Suppressor macrophage treated with lipopolysaccharide for 1 hour (primary cell): ENCODE measurements at regions not wholly inside any gene's neighbourhood (a gene's known extent, or its start where the extent isn't known, plus 50 kb on each side); places are given as distances from the start of the nearest gene placed in this dataset.

Experiments used
- DNase-seq, 3 donors: peaks; one replicate each; pipeline ENCODE4 v3.0.0-alpha.2; 2020 to 2022

DNA sequence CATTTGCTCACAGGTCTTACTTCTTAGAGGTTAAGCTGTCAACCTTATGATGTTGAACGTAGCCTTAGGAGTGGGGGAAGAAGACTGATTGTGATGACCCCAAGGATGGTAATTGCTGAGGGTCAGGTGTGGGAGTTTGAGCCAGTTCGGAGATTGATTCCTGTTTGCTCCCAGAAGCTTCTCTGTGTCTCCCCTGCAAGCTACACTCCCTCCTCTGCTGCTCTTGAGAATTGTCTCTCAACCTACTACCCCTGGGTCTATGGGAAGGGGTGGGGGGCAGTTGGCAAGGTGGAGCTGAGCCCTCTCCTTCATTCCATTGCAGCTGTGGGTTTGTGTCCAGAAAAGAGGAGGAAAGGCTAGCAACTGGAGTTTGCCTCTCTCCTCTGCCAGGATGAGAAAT lies 113.8 kb downstream of the PLEKHG1 start:
- no peak for DNase-seq

DNA sequence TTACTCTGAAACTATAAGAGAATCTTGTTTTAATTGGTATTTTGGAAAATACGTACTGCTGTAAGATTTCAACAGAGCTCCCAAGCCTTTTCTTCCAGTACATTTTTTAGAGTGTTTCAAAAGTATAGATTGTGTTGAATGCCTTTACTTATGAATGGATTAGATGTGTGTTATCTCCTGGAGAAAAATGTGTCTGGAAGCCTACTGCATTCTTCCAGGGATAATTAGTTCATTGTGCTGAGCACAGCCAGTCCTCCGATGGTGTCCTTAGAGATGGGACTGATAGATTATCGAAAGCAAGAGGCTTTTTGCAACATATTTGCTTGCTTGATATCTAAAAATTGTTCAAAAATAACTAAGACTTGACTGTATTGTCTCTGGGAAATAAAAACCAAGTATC lies 114.2 kb downstream of the PLEKHG1 start:
- DNase-seq, result no peak

DNA sequence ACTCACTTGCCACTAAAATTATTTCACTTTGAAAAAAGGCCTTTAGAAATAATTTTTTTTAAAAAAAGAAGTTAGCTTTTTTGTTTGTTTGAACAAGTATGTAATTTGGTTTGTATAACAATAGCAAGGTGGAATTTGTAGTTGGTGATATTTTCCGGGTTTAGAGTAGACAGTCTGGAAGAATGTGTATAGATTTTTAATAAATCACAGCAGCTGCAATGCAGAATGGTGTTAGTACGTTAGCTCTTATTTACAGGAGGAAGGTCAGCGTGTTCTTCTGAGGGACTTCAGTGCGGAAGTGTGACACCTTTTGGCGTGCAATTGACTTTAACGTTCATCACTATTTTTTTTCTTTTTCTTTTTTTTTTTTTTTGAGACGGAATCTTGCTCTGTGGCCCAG lies 115.4 kb downstream of the PLEKHG1 start:
- no peak for DNase-seq

DNA sequence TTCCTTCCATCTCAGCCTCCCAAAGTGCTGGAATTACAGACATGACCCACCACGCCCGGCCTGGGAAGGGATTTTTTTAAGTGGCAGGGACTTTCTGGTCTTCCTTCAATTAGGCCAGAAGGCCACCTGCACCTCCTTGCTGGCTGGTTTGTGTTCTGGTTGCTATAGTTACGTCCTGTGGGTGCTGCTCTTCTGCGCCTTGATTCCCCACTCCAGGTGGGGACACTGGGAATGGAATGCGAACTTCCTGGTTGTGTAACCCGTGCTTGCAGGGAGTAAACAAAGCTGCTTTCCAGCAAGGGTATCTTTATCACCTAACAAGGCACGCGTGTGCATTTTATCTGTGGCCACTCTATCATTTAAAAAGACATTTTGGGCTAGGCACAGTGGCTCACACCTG lies 117.7 kb downstream of the PLEKHG1 start:
- DNase-seq, result no peak

DNA sequence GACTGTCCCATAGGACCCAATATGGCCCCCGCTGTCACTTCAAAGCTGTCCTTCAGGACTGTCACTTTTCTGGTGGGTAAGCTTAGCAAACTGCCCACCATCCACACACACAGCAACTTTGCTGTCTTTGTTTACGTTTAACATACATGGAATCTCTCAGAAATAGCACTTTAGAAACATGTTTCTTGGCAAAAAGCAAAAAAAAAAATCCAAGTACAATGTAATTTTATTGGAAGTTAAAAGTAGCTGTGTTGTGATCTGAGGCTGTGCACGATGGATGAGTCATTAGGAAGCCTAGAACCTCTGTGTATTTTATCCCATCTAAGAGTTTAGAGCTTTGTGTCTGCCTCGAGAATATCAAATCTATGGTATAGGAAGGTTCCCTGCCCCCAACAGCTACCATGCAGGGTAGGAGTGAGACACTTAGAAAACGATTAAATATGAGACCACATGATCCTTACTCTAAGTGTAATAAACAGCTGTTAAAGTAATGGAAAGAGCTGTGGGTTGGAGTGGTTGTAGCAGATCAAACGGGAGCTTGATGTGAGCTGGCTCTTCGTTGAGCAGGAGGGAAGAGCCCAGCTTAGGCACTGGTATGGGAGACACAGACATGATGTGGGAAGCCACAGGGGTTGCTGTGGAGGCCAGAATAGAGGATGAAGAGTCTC lies 119.5 kb downstream of the PLEKHG1 start:
- DNase-seq, result no peak

DNA sequence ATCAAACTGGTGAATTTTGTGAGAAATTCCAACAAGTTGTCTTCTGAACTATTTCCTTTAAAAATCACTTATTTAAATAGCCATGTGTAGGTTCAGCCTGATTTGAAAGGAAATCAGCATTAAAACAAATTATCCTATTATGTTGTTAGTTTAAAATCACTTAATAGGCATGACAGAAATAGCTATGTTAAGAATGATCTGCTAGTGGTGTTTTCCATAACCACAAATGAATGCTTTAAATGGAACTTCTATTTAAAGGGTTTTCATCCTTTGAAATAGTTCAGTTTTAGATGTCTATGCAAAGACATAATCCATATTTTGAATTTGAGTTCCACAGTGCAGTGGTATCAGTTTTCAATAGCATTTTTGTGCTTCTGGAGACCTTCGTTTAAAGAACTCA lies 120.1 kb downstream of the PLEKHG1 start:
- DNase-seq, result no peak

DNA sequence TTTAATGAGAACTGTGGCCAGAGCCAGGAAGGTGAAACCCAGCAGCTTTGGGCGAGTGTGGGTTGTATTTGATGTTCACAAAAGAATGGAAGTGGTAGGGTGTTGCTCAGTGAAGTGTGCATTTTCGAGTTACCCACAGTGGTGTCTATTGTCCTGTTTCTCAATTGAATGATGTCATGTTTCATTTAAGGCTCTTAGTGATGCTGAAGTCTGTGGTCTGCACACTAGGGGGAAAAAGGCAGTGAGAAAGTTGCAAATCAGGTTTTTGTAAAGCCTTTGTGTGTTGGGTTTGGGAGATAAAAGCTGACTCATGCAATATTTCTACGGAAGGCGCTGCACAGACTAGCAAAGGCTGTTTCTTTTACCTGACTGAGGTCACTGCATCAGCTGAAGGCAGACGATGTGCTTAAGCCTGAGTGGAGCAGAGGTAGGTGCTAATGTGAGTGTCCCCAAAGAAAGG lies 121.1 kb downstream of the PLEKHG1 start:
- no peak for DNase-seq

DNA sequence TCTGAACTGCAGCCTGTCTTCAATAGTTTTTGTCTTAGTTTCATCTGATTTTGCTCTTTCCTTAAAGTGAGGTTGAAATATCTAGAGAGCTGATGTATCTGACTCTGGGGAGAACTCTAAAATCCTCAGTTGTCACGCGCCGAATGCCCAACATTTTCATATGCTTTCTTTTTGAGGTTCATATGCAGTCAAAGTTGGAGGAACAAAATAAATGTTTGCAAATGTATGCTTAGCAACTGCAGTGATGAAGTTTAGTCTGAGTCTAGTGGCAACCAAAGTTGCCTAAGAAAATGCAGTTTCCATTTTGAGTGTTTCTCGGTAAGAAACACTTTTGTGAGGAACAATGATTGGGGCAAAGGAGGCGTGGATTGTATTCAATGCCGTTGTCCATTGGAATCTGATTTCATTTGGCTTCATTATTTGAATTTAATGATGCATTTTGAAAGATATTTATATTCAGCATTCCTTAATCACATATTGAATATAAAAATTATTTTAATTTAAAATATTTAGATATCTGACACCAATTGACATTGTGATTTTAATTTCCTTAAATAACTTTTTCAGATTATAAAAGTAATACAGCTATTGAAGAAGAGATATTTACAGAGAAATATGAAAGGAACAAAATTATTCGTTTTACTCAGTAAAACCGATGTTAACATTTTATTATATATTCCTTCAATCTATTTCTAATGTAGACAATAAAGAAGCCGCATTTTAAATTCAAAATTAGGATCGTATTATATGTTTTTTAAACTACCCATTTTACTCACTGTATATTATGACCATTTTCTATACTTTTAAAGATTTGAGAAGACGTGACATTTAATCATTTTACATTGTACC lies 122.0 kb downstream of the PLEKHG1 start:
- DNase-seq, result no peak

DNA sequence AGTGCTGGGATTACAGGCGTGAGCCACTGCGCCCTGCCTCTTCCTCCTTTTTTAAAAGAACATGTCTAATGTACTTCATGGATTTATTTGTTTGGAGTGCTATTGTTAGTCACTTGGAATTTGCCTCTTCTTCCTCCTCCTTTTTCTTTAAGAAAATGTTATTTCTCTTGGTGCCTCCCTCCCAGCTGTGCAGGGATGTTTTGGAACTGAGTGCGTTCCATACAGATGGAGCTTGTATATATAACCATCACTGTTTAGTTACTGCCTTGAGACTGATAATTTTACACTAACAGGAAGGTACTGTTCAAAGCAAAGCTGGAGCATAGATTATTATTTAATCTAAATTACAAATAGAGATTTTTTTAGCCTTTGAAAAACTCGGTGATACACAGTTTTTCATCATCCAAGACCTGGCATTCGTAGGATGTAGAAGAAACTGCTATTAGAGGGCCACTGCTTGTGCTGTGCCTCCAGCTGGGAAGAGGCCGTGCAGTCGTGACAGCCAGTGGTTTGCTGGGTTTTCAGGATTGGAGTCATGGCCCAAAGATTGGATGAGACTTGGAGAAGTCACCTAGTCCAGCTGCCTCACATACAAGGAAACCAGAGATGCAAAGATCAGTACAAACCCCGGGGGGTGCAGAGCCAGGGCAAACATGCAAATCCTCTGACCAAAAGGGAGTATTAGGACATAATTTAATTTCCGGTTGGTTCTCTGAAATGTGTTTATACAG lies 123.1 kb downstream of the PLEKHG1 start:
- no peak for DNase-seq

DNA sequence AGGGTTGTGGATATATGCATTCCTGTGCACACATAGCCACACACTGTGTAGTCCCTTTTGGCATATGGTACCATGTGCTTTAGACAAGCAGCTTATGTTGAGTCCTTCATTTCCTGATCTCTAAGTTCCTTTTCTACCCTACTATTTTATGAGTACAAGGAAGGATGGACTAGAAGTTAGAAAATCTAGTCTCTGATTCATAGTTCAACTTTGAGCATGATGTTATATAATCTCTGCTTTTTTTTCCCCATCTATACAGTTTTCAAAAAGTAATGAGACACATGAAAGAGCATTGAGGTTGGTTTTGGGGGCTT lies 123.6 kb downstream of the PLEKHG1 start:
- no peak for DNase-seq

DNA sequence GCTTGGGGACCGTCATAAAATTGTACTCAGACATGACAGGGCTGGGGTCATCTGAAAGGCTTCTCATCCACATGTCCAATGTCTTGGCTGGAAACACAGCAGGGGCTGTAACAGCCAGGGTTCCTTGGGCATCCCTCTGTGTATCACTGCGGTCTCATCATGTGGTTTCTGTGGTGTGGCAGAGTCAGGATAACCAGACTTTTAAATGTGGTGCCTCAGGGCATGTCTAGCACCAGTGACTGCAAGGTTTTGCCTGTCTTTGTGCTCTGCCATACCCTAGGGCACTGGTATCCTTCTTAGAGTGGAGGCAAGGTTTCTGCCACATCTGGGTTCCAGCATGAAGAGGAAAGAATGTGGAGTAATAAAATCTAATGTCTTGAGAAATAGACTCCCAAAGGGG lies 124.2 kb downstream of the PLEKHG1 start:
- no peak for DNase-seq

DNA sequence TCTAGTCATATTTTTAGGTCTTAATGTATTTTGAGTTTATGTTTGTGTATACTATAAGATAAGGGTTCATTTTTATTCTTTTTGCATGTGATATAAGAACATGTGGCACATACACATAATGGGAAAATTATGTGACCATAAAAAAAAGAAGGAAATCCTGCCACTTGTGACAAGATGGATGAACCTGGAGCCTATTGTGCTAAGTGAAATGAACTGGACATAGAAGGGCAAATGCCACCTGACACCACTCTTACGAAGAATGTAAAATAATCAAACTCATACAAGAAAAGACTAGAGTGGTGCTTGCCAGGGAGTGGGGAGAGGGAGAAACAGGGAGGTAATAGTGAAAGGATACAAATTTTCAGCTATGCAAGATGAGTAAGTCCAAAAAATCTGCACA lies 126.1 kb downstream of the PLEKHG1 start:
- no peak for DNase-seq

DNA sequence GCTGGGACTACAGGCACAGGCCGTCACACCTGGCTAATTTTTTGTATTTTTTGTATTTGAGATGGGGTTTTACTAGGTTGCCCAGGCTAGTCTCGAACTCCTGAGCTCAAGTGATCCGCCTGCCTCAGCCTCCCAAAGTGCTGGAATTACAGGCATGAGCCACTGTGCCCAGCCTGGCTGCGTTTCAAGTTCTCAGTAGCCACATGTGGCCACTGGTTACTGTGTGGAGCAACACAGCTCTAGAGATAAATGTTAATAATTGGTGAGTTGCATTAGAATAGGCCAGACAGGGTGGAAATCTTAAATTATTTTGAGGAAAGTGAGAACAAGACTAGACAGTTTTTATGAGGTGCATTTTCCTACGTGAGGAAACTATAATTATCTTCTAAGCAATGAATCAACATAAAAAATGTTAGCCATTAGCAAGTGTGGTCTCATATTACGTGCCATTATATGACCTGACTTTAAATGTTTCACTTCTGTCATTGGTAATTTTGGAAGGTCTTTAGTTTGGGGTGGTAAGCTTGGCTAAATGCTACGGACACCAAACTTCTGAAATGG lies 129.6 kb downstream of the PLEKHG1 start:
- no peak for DNase-seq

DNA sequence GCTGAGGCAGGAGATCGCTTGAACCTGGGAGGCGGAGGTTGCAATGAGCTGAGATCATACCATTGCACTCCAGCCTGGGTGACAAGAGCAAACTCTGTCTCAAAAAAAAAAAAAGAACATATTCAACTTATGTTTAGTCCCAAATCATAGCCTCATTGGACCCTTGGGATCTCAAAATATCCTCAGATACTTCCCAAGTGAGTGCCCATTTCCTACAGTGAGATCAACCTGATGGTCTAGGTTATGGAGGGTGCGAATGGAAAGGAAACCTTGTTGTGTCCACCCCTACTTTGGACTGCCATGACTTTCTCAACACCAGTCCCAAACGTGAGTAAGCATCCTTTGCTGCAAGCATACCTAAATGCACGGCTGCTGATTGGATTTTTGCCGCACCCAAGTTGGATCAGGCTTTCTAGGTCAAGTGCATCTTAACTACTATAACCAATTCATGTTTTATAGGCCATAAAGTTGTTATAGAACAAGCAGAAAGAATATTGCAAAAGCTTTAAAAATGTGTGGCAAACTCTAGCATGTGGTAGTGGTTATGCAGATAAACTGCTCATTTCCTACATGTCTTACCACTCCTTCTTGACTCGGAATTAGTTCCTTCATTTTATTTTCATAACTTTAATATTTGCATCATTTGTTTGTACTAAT lies 131.2 kb downstream of the PLEKHG1 start:
- DNase-seq, result no peak

DNA sequence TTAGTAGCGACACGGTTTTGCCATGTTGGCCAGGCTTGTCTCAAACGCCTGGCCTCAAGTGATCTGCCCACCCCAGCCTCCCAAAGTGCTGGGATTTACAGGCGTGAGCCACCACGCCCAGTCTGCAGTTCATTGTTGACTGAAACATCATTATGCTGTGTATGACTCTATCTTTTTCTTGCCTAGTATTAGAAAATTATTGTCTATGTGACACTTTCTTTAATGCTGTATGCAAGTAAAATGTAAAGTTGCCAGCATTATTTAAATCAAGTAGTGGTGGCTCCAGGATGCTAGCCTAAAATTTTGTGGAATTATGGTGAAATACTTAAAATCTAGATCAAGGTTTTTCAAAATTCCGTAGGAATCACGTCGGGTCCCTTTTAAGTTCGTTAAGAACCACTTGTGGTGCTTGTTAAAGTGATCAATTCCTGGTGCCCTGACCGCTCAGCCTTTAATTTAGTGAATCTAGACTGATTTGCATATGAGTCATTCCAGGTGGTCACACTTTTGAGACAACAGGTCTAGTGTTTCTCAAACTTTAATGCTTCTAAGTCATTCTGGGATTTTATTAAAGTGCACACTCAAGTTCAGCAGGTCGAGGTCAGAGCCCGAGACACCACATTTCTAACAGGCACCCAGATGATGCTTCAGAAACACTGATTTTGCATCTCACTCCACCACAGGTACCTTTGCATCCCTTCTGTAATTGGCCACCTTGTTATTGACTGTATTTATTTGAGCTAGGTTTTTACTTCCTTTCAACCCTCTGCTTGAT lies 132.6 kb upstream of the MTHFD1L start:
- no peak for DNase-seq

DNA sequence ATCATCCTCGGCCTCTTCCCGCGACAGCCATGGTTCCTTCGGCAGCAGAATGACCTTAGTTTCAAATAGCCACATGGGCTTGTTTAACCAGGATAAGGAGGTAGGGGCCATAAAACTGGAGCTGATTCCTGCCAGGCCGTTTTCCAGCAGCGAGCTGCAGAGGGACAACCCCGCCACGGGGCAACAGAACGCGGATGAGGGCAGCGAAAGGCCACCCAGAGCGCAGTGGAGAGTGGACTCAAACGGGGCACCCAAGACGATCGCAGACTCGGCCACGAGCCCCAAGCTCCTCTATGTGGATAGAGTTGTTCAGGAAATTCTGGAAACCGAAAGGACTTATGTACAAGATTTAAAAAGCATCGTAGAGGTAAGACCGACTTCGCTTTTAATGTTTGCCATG lies 131.8 kb upstream of the MTHFD1L start:
- DNase-seq, result no peak

DNA sequence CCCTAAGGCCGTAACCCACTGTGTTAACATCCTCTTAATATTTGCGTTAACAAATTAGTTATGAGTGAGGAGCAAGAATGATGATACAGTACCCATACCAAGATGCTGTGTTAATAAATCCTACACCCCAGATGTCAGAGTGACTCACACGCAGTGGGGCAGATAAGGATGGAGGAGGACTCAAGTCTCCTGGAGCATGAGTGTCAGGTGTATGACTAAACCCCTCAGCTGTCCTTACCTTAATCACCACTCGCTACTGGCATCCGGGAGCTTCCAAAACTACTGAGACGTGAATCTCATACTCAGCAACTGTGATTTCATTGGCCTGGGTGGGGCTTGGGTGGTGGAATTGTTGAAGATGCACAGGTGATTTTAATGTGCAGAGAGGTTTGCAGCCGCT lies 131.3 kb upstream of the MTHFD1L start:
- no peak for DNase-seq

DNA sequence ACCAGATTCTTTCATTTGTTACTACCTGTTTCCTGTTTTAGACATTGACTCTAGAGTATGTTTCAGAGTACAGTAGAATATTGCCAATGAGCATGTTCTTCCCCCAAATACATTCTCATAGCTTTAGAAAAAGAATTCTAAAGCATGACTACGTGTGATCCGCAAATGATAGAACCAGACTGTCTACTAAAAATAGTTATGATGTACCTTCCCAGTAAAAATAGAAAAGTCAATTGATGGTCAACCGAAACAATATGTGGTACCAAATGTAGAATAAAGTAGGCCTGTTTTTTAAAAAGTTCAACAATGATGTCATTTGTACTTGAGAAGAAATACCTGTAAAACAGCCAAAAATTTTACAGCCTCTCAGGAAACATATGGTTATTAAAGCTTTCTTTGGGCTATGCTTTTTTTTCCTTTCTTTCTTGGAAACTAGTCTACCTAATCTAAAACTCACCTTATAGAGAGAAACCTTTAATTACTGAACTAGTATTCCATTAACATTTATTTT lies 130.1 kb upstream of the MTHFD1L start:
- no peak for DNase-seq

DNA sequence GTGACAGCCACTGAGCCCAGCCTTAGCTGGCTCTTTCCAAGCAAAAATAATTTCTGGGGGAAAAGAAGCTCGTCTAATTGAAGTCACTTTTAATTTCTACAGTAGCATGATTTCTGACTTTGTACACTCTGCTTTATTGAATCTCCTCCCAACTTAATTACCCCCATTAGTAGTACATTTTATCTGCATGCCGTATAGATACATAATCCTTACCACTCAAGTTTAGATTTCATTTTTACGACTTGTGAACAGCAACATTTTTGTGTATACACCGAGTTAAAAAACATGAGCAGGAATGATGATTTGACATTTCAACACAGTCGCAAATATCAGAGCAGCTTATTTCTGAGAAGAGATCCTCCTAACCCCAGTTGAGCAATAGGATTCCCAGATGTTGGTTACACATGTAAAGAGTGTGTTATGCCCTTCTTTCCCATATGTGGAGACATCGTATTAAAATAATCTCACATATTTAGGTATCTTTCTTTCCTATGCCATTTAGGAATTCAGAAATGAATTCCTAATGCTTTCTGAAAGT lies 127.3 kb upstream of the MTHFD1L start:
- no peak for DNase-seq

DNA sequence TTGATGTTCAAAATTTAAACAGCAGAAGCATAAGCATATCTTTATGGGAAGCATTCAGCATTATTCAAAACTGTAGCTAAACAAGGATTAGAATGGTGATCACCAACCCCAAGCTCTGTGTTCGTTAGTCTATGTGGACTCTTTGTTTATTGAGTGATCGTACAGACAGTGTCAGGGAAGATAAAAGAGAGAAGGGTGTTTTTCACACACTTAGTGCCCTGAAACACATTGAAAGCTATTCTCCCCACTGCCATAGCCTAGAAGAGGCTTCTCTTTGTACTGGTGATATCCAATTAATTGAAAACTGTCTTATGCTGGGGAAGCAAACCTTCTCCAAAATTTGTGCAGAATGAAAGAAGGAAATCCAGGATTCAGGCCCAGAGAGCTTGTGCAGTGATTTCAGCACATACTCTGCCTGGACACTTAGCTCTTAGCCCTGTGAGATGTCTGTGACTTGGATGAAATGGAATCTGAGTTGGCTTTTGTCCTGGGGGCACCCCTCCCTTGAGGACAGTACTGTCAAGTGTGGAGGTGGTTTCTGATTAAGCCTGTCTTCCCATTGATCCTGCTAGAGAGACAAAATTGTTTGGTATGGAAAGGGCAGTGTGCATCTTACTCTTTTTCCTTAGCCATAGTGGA lies 125.7 kb upstream of the MTHFD1L start:
- DNase-seq, result no peak

DNA sequence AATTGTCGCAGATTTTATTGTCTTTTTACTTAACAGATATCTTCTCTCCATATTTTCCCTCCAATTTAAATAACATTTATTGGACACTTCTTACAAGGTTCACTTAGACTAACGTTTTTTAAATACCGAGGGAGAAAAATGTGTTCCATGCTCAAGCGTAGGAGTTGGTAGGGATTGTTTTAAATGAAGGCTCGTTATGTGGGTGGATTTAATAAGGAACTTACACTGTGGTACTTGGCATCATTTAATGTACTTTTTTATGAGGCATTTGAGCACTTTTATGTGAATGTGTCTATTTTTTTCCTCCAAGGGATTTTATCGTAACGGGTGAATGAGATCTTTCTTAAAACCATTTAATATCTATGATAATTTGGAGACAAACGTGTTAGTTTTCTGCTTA lies 125.0 kb upstream of the MTHFD1L start:
- no peak for DNase-seq
